ACHN (cell line): ENCODE measurements at regions not wholly inside any gene's neighbourhood (a gene's known extent, or its start where the extent isn't known, plus 50 kb on each side); places are given as distances from the start of the nearest gene placed in this dataset.

ENCODE experiments used
- DNase-seq: peaks from one replicate; pipeline ENCODE4 v3.0.0-alpha.2; 2015
- in situ Hi-C: cut with HindIII; loops from 2 replicates; pipeline ENCODE4 v1.10.0; 2017; ENCODE audit warnings: low sequenced_read_pairs, low pct_ligation_motif_present, low pct_unique_long_range_greater_than_20kb

GRCh38 chr2:2400286-2401038 is 69.4 kb upstream of the MYT1L start:
- no peak for DNase-seq

GRCh38 chr2:2399396-2399795 is 68.3 kb upstream of the MYT1L start:
- in situ Hi-C loops, result no loop called here
- DNase-seq, result no peak

More at GRCh38 chr2:2400286-2401038, 69.4 kb upstream of the MYT1L start:
- in situ Hi-C loops, result no loop called here

- no peak for DNase-seq
- in situ Hi-C loops, result no loop called here
These were observed 61.3 kb upstream of the MYT1L start for GRCh38 chr2:2392332-2392731.

GRCh38 chr2:2389215-2389614 is 58.1 kb upstream of the MYT1L start:
- in situ Hi-C loops, result no loop called here
- DNase-seq, result no peak
